A549 (cell line): ENCODE measurements at regions not wholly inside any gene's neighbourhood (a gene's known extent, or its start where the extent isn't known, plus 50 kb on each side); places are given as distances from the start of the nearest gene placed in this dataset.

Experiments
- ATAC-seq, 2 experiments: fragments of 200-7000 bp in 1 of 2; fragments of >200 bp in 1 of 2; cut with Nextera tagmentation in 1 of 2; cut with Tn5 transposase in 1 of 2; 3 replicates each; pipeline versions ENCODE4 v1.8.0 to v1.9.1; 2018 to 2020; ENCODE audit warnings: mild to moderate bottlenecking in 1 of 2, moderate library complexity in 1 of 2
- CTCF ChIA-PET: fragments of 300-600 bp; sonication (Branson Sonifier 250); formaldehyde crosslinking; extraction: SDS; loops from one replicate; lab custom pipeline; 2021; ENCODE audit warnings: antibody characterized with exemption, inconsistent platforms; lab: Yijun Ruan, JAX
- POLR2A ChIA-PET: fragments of 350-600 bp; formaldehyde crosslinking; extraction: SDS; loops from one replicate; lab custom pipeline; 2021; ENCODE audit warnings: antibody characterized with exemption, inconsistent platforms; lab: Yijun Ruan, JAX
- DNase-seq, 2 experiments: peaks; one replicate each; pipeline versions ENCODE4 v3.0.0 to v3.0.0-alpha.2; 2011 to 2016; ENCODE audit warnings: low read depth in 1 of 2, low spot score in 1 of 2
- FAIRE-seq: peaks from 2 replicates; lab custom pipeline; 2011; peaks lifted over from hg19 to GRCh38; lab: Jason Lieb, UNC
- H3K27ac ChIP-seq, 2 experiments: fragments of >200 bp; sonication (Bioruptor Twin); formaldehyde crosslinking; 3 replicates each; pipeline ENCODE4 v1.5.1; 2016 to 2017
- H3K4me1 ChIP-seq: fragments of >200 bp; sonication (Bioruptor Twin); formaldehyde crosslinking; 3 replicates; pipeline ENCODE4 v1.6.1; 2016
- H3K4me2 ChIP-seq: fragments of >200 bp; sonication (Bioruptor Twin); formaldehyde crosslinking; 3 replicates; pipeline ENCODE4 v1.6.1; 2016
- H3K4me3 ChIP-seq: fragments of >200 bp; sonication (Bioruptor Twin); formaldehyde crosslinking; 3 replicates; pipeline ENCODE4 v1.5.1; 2016
- H3K9me3 ChIP-seq: fragments of >200 bp; sonication (Bioruptor Twin); formaldehyde crosslinking; 3 replicates; pipeline ENCODE4 v1.6.1; 2016
- CBX2 ChIP-seq: fragments of 200-600 bp; sonication (generic); IDR thresholded peaks from 2 replicates; pipeline ENCODE4 v1.6.1; 2016; ENCODE audit warnings: low read depth, mild to moderate bottlenecking, borderline replicate concordance
- CHD4 ChIP-seq: fragments of 200-600 bp; sonication (generic); IDR thresholded peaks from 2 replicates; pipeline ENCODE4 v1.6.1; 2016; ENCODE audit warnings: antibody characterized with exemption, mild to moderate bottlenecking, borderline replicate concordance
- FOSB ChIP-seq: fragments of 250-450 bp; sonication (Bioruptor Pico); IDR thresholded peaks from 2 replicates; pipeline ENCODE4 v1.5.0; 2020; ENCODE audit warnings: mild to moderate bottlenecking, moderate library complexity
- FOSL2 ChIP-seq, 2 experiments: fragments of 450-650 bp in 1 of 2; fragments of >200 bp in 1 of 2; sonication (Bioruptor Twin) in 1 of 2; formaldehyde crosslinking; IDR thresholded peaks; 2 replicates each; pipeline versions ENCODE4 v1.5.0 to v1.6.1; 2016 to 2020; ENCODE audit warnings: mild to moderate bottlenecking in 1 of 2, moderate library complexity in 1 of 2
- HOXB13 ChIP-seq: fragments of 250-450 bp; sonication (Bioruptor Pico); IDR thresholded peaks from 2 replicates; pipeline ENCODE4 v1.5.0; 2020; ENCODE audit warnings: low read depth, mild to moderate bottlenecking, moderate library complexity
- HOXB5 ChIP-seq: fragments of 250-450 bp; sonication (Bioruptor Pico); IDR thresholded peaks from 2 replicates; pipeline ENCODE4 v1.5.0; 2020; ENCODE audit warnings: mild to moderate bottlenecking, moderate library complexity
- KDM1A ChIP-seq: fragments of 200-600 bp; sonication (generic); IDR thresholded peaks from 2 replicates; pipeline ENCODE4 v1.6.1; 2016; ENCODE audit warnings: low read depth, mild to moderate bottlenecking
- MAFK ChIP-seq: fragments of 450-650 bp; IDR thresholded peaks from 2 replicates; pipeline ENCODE4 v1.6.1; 2014; ENCODE audit not compliant: partially characterized antibody
- MAZ ChIP-seq: fragments of 150-350 bp; IDR thresholded peaks from 2 replicates; pipeline ENCODE4 v1.6.1; 2014; ENCODE audit warnings: antibody characterized with exemption, low read depth, low read length, borderline replicate concordance
- NPAS2 ChIP-seq: fragments of 250-450 bp; sonication (Bioruptor Pico); IDR thresholded peaks from 2 replicates; pipeline ENCODE4 v1.8.0; 2022; ENCODE audit warnings: mild to moderate bottlenecking, moderate library complexity, borderline replicate concordance
- ZNF302 ChIP-seq: fragments of 250-450 bp; sonication (Bioruptor Pico); IDR thresholded peaks from 2 replicates; pipeline ENCODE4 v1.9.0; 2021; ENCODE audit warnings: inconsistent platforms, mild to moderate bottlenecking, moderate library complexity
- WGBS: methylation state at CpG from one replicate; pipeline ENCODE4 v1.1.6; 2017; ENCODE audit errors: missing lambda C conversion rate; 5-methylcytosine and 5-hydroxymethylcytosine counted together
- TF ChIP-seq, protein P1 (sequence below): fragments of 200-600 bp; sonication (generic); IDR thresholded peaks from 2 replicates; pipeline ENCODE4 v1.6.1; 2016; ENCODE audit warnings: antibody characterized with exemption, mild to moderate bottlenecking, moderate library complexity
- TF ChIP-seq, protein P2 (sequence below): fragments of 450-650 bp; IDR thresholded peaks from 2 replicates; pipeline ENCODE4 v1.6.1; 2014; ENCODE audit warnings: antibody characterized with exemption

DNA sequence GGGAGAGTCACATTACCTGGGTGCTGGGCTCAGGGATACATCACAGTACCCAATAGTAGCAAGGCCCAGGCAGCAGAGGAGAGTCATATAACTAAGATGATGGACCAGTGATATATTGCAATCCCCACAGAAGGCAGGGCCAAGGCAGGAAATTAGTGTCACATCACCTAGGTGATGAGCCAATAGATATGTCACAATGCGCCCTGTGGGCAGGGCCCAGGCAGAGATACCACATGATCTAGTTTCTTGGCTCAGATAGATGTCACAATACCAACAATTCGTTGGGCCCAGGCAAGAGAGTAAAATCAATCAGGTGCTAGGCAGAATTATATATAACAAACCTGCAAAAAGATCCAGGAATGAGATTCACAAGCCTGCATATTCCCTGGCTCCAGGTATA, 2111.5 kb downstream of the TP53TG3F start (continued):
- TF ChIP-seq, protein P1, sequence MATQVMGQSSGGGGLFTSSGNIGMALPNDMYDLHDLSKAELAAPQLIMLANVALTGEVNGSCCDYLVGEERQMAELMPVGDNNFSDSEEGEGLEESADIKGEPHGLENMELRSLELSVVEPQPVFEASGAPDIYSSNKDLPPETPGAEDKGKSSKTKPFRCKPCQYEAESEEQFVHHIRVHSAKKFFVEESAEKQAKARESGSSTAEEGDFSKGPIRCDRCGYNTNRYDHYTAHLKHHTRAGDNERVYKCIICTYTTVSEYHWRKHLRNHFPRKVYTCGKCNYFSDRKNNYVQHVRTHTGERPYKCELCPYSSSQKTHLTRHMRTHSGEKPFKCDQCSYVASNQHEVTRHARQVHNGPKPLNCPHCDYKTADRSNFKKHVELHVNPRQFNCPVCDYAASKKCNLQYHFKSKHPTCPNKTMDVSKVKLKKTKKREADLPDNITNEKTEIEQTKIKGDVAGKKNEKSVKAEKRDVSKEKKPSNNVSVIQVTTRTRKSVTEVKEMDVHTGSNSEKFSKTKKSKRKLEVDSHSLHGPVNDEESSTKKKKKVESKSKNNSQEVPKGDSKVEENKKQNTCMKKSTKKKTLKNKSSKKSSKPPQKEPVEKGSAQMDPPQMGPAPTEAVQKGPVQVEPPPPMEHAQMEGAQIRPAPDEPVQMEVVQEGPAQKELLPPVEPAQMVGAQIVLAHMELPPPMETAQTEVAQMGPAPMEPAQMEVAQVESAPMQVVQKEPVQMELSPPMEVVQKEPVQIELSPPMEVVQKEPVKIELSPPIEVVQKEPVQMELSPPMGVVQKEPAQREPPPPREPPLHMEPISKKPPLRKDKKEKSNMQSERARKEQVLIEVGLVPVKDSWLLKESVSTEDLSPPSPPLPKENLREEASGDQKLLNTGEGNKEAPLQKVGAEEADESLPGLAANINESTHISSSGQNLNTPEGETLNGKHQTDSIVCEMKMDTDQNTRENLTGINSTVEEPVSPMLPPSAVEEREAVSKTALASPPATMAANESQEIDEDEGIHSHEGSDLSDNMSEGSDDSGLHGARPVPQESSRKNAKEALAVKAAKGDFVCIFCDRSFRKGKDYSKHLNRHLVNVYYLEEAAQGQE: no peak
- TF ChIP-seq NPAS2 (CRISPR knock-in tag): no peak
- no peak for TF ChIP-seq MAFK
- TF ChIP-seq, all 56 proteins: peak for 0

DNA sequence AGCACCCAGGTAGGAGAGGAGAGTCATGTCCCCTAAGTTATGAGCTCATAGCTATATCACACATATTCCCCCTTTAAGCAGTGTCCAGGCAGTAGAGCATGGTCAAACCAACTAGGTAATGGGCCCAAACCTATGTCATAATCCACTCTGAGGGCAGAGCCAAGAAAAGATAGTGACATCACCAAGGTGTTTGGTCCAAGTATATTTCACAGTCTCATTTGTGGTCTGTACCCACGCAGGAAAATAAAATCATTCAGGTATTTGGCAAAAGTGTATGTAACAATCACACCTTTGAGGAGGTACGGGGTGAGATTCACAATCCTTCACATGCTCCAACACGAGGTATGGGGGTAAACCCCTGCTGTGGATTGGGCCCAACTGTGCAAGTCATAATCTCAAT, 2112.8 kb downstream of the TP53TG3F start:
- H3K27ac ChIP-seq: no peak overlapping the region
- H3K9me3 ChIP-seq: no peaks in the 10 kb centered on the region; the same call in 2 of the 3 replicates
- ChIA-PET POLR2A (no interaction called here), CTCF (no interaction called here)
- ATAC-seq: no peak
- 0% methylated on average over 3 of the region's 3 CpGs for WGBS
- no peak overlapping the region for H3K4me2 ChIP-seq
- FAIRE-seq: no peak
- no peak for DNase-seq
- TF ChIP-seq KDM1A: no peak
- TF ChIP-seq ZNF302: no peak
- TF ChIP-seq MAZ: no peak
- no peak for TF ChIP-seq FOSB (CRISPR knock-in tag)
- TF ChIP-seq, protein P1: no peak
- no peaks in the 10 kb centered on the region for H3K4me1 ChIP-seq
- no peak overlapping the region for H3K4me3 ChIP-seq

DNA sequence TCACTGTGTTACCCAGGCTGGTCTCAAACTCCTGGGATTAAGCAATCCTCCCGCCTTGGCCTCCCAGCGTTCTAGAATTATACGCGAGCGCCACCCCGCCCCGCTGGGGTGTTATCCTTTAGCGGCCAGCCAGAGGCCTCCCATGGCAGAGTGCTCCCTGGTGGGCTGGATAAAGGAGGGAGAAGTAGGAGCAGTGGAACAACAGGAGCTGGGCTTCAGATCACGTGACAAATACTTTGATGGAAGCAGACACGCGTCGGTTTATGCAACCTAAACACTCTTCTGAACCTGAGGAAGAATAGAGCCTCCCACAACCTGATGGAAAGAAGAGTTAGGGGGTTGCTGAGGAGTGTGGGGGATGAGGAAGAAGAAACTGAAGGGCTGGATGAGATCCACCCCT, 2114.0 kb downstream of the TP53TG3F start:
- no peaks in the 10 kb centered on the region for H3K9me3 ChIP-seq
- no peak for ATAC-seq
- no peak overlapping the region for H3K4me3 ChIP-seq
- 75% methylated on average over 12 of the region's 12 CpGs for WGBS
- TF ChIP-seq HOXB13 (CRISPR knock-in tag) (no peak), FOSL2 (IDR thresholded peaks at IDR 0.05) (no peak), FOSL2 (CRISPR knock-in tag; IDR thresholded peaks at IDR 0.05) (no peak), CHD4 (no peak), NPAS2 (CRISPR knock-in tag) (no peak), CBX2 (no peak)
- TF ChIP-seq, protein P2, sequence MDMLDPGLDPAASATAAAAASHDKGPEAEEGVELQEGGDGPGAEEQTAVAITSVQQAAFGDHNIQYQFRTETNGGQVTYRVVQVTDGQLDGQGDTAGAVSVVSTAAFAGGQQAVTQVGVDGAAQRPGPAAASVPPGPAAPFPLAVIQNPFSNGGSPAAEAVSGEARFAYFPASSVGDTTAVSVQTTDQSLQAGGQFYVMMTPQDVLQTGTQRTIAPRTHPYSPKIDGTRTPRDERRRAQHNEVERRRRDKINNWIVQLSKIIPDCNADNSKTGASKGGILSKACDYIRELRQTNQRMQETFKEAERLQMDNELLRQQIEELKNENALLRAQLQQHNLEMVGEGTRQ: peak; percentile 32; the same call in 1 of the 2 replicates
- ChIA-PET POLR2A (no interaction called here), CTCF (no interaction called here)
- no peaks in the 10 kb centered on the region for H3K4me1 ChIP-seq
- no peak for FAIRE-seq
- H3K4me2 ChIP-seq: no peak overlapping the region
- DNase-seq: no peak
- H3K27ac ChIP-seq: no peak overlapping the region

DNA sequence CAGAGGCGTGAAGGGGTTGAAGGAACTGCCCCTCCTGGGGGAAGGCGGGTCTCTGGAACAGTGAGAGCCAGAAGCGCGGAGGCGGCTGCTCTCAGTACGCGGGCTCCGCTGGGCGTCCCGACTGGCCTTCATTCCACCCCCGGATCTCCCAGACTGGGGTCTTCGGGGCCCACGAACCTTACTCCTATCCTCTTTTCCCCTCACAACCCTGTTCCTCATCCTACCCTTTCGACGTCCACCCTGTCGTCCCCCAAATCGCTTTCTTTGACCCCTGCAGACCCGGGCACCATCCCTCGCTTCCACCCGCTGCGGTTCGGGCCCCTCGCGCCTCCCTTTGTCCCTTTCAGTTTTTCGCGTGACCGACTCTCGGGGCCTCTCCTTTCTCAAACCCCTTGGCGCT, 2114.6 kb downstream of the TP53TG3F start:
- WGBS: 69% methylated on average over 29 of the region's 29 CpGs

More for the DNA sequence above, 2114.6 kb downstream of the TP53TG3F start:
- H3K4me2 ChIP-seq: no peak overlapping the region
- no peak overlapping the region for H3K27ac ChIP-seq
- no peaks in the 10 kb centered on the region for H3K4me1 ChIP-seq
- H3K9me3 ChIP-seq: 0 out of 3 replicates have a peak, but pooled peaks cover 2% of the 10 kb centered on the region
- ATAC-seq: no peak
- no peak for TF ChIP-seq HOXB5
- no peak for TF ChIP-seq ZNF302
- TF ChIP-seq, all 56 proteins: peak for 0
- DNase-seq: no peak
- no peak for FAIRE-seq
- CTCF ChIA-PET: no interaction called here
- POLR2A ChIA-PET: no interaction called here
- no peak overlapping the region for H3K4me3 ChIP-seq
